Calu3 (cell line): ENCODE measurements at regions not wholly inside any gene's neighbourhood (a gene's known extent, or its start where the extent isn't known, plus 50 kb on each side); places are given as distances from the start of the nearest gene placed in this dataset.

Experiments used
- BruUV-seq: library from RNA; stranded (reverse); fragments of 400-500 nt; replicated peaks from 2 replicates; lab custom pipeline; 2021; lab: Mats Ljungman, UMichigan
- CTCF ChIA-PET: fragments of 300-600 bp; sonication (Branson Sonifier 250); formaldehyde crosslinking; loops from one replicate; lab custom pipeline; 2022; ENCODE audit warnings: antibody characterized with exemption; lab: Charles Lee
- DNase-seq: peaks from one replicate; pipeline ENCODE4 v3.0.0; 2022
- H3K27ac Mint-ChIP-seq: one replicate; pipeline ENCODE4 v1.8.0; 2022; ENCODE audit warnings: mixed read lengths; ENCODE audit not compliant: unreplicated experiment
- H3K27me3 Mint-ChIP-seq: one replicate; pipeline ENCODE4 v1.8.0; 2022; ENCODE audit warnings: mixed read lengths; ENCODE audit not compliant: unreplicated experiment
- H3K36me3 Mint-ChIP-seq: one replicate; pipeline ENCODE4 v1.8.0; 2022; ENCODE audit warnings: mild to moderate bottlenecking, moderate library complexity, mixed read lengths; ENCODE audit not compliant: insufficient read depth, unreplicated experiment
- H3K4me1 Mint-ChIP-seq: one replicate; pipeline ENCODE4 v1.8.0; 2022; ENCODE audit warnings: mild to moderate bottlenecking, low read depth, mixed read lengths; ENCODE audit not compliant: unreplicated experiment
- H3K4me3 Mint-ChIP-seq: one replicate; pipeline ENCODE4 v1.8.0; 2022; ENCODE audit warnings: mild to moderate bottlenecking, low read depth, moderate library complexity, mixed read lengths; ENCODE audit not compliant: unreplicated experiment
- H3K9me3 Mint-ChIP-seq: one replicate; pipeline ENCODE4 v1.8.0; 2022; ENCODE audit warnings: low read depth, mixed read lengths; ENCODE audit not compliant: unreplicated experiment
- intact Hi-C: fragments of 100-400 bp; cut with micrococcal nuclease; formaldehyde crosslinking; loops from one replicate; pipeline ENCODE4 v1.10.0; 2022; ENCODE audit not compliant: unreplicated experiment
- TF ChIP-seq, protein P1 (sequence below): fragments of 200-600 bp; IDR thresholded peaks from one replicate; pipeline ENCODE4 v1.8.0; 2022; ENCODE audit warnings: antibody characterized with exemption; ENCODE audit not compliant: unreplicated experiment

GRCh38 chr11:39910087-39910486, 1549.4 kb downstream of the LRRC4C start:
- H3K4me3 Mint-ChIP-seq = no peak overlapping the region
- H3K4me1 Mint-ChIP-seq = no peaks in the 10 kb centered on the region
- TF ChIP-seq, protein P1, sequence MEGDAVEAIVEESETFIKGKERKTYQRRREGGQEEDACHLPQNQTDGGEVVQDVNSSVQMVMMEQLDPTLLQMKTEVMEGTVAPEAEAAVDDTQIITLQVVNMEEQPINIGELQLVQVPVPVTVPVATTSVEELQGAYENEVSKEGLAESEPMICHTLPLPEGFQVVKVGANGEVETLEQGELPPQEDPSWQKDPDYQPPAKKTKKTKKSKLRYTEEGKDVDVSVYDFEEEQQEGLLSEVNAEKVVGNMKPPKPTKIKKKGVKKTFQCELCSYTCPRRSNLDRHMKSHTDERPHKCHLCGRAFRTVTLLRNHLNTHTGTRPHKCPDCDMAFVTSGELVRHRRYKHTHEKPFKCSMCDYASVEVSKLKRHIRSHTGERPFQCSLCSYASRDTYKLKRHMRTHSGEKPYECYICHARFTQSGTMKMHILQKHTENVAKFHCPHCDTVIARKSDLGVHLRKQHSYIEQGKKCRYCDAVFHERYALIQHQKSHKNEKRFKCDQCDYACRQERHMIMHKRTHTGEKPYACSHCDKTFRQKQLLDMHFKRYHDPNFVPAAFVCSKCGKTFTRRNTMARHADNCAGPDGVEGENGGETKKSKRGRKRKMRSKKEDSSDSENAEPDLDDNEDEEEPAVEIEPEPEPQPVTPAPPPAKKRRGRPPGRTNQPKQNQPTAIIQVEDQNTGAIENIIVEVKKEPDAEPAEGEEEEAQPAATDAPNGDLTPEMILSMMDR = no peak
- intact Hi-C loops = no loop called here
- CTCF ChIA-PET = no interaction called here
- H3K27ac Mint-ChIP-seq = no peak overlapping the region
- H3K27me3 Mint-ChIP-seq = no peaks in the 10 kb centered on the region
- H3K36me3 Mint-ChIP-seq = no peaks in the 10 kb centered on the region
- no TSS peak for BruUV-seq
- no peak for DNase-seq
- H3K9me3 Mint-ChIP-seq = peaks cover 17% of the 10 kb centered on the region

DNA sequence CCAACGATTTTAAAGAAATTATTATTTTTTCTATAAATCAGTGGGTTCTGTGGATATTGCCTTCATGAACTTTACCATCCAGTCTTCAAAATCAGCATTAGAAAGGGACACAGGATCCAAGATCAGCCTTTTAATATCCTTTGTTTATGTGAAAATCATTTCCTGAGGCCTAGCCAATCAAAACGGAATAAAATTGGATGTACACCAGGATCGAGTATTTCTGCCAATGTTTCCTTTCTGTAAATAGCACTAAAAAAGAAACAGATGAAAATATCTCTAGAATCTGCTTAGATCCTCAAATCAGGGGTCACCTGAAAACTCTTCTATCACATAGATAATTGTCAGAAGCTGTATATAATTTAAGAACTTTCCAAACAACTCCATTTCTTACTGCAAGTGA, 1598.5 kb downstream of the LRRC4C start:
- Mint-ChIP-seq H3K27me3 (no peaks in the 10 kb centered on the region), H3K36me3 (no peaks in the 10 kb centered on the region), H3K4me1 (no peaks in the 10 kb centered on the region), H3K9me3 (peaks cover 9% of the 10 kb centered on the region), H3K27ac (no peak overlapping the region), H3K4me3 (no peak overlapping the region)
- no peak for DNase-seq
- no TSS peak for BruUV-seq
- CTCF ChIA-PET = no interaction called here
- TF ChIP-seq, protein P1 = no peak
- intact Hi-C loops = no loop called here

DNA sequence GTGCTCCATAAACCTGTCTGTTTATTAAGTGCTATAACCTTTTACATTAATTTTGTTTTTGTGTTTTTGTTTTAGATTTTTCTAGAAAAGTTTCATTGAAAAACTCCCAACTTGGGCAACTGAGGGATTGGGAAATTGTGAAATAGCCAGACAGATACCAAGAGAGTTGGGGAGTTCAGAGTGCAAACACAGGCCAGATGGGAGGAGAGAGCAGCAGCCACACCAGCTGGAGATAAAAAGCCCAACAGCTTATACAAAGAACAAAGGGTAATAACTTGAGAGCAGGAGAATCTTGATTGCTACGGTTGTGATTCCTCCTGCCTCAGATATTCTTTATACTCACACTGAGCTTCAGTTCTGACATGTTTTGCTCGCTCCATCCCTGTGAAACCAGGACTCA, 1642.2 kb downstream of the LRRC4C start:
- H3K27me3 Mint-ChIP-seq = no peaks in the 10 kb centered on the region
- DNase-seq = no peak
- H3K36me3 Mint-ChIP-seq = no peaks in the 10 kb centered on the region
- TF ChIP-seq, protein P1 = no peak
- CTCF ChIA-PET = no interaction called here
- peaks cover 16% of the 10 kb centered on the region for H3K9me3 Mint-ChIP-seq
- intact Hi-C loops = no loop called here
- H3K27ac Mint-ChIP-seq = no peak overlapping the region
- no TSS peak for BruUV-seq
- H3K4me1 Mint-ChIP-seq = no peaks in the 10 kb centered on the region
- H3K4me3 Mint-ChIP-seq = no peak overlapping the region

DNA sequence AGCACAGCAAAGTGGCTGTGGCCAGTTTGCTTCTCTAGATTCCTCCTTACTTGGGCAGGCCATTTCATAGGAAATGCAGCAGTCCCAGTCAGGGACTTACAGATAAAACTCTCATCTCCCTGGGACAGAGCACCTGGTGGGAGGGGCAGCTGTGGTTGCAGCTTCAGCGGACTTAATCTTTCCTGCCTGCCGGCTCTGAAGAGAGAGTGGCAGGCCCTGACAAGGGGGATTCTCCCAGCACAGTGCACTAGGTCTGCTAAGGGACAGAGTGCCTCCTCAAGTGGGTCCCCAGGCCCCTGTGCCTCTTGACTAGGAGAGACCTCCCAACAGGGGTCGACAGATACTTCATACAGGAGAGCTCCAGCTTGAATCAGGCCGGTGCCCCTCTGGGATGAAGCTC, 1649.1 kb downstream of the LRRC4C start:
- intact Hi-C loops = no loop called here
- Mint-ChIP-seq H3K27me3 (no peaks in the 10 kb centered on the region), H3K36me3 (no peaks in the 10 kb centered on the region), H3K4me3 (no peak overlapping the region), H3K9me3 (peaks cover 20% of the 10 kb centered on the region), H3K27ac (no peak overlapping the region), H3K4me1 (no peaks in the 10 kb centered on the region)
- TF ChIP-seq, protein P1 = no peak
- BruUV-seq = no TSS peak
- no peak for DNase-seq
- CTCF ChIA-PET = no interaction called here

DNA sequence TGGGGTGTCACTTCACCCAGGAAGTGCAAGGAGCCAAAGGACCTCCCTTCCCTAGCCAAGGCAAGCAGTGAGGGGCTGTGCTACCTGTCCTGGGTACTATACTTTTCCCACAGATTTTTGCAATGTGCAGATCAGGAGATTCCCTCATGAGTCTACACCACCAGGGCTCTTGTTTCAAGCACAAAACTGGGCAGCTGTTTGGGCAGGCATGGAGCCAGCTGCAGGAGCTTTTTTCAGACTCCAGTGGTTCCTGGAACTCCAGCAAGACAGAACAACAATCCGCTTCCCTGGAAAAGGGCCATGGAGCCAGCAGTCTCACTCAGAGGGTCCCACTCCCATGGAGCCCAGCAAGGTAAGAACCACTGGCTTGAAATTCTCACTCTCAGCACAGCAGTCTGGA, 1649.6 kb downstream of the LRRC4C start:
- Mint-ChIP-seq H3K4me1 (no peaks in the 10 kb centered on the region), H3K36me3 (no peaks in the 10 kb centered on the region), H3K27ac (no peak overlapping the region), H3K27me3 (no peaks in the 10 kb centered on the region), H3K9me3 (peaks cover 20% of the 10 kb centered on the region), H3K4me3 (no peak overlapping the region)
- BruUV-seq = no TSS peak
- TF ChIP-seq, protein P1 = no peak
- CTCF ChIA-PET = no interaction called here
- DNase-seq = no peak
- intact Hi-C loops = no loop called here
